ENCODE measurements at regions not wholly inside any gene's neighbourhood (a gene's known extent, or its start where the extent isn't known, plus 50 kb on each side); places are given as distances from the start of the nearest gene placed in this dataset.

DNA sequence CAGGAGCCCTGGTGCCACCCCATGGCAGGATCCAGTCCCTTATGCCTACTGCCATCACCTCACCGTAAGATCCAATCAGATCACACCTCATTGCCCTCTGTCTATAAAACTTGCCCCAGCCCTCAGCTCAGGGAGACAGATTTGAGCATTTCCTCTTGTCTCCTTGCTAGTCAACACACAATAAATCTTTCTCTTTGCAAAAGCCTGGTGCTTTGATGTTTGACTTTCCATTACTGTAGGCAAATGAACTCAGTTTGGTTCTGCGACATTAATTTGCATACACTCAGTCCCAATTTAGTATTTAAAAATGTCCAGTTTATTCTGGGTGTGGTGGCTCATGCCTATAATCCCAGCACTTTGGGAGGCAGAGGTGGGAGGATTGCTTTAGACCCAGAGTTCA, 188.4 kb downstream of the AEBP2 start:
- no peak for DNase-seq

DNA sequence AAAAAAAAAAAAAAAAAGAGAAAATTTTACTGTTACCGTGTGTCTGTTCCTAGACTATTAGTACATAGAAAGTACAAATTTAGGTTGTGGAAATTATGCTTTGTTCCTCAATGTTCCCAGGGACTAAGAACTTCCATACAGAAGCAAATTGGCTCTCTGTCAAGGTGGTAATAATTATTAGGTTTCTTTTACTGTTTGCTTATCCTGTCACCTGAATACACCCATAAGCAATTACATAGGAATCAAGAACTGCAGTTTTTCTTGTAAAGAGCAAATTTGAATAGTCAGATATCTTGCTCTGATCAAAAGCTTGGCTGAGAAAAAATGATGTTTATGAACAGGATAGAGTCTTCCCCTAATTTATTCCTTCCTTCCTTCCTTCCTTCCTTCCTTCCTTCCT, 191.2 kb downstream of the AEBP2 start:
- DNase-seq: no peak

DNA sequence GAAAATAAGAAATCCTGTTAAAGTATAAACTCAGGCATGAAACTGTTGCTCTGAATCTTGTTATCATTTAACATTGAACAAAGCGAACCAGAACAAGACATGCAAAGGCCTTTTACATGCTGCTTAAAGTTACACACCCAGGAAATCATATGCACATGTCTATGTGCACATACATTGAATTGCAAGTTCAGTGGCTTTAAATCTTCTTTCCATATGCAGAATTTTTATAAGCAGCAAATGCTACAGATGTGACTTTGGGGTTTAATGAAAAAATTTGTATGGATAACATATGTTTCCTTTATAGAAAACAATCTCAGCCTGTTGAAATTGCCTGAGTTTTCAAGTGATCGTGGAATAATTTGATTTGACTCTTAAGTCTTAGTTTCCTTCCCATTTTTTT, 193.9 kb downstream of the AEBP2 start:
- no peak for DNase-seq

GRCh38 chr12:19633641-19634040, 194.3 kb downstream of the AEBP2 start:
- DNase-seq: no peak

DNA sequence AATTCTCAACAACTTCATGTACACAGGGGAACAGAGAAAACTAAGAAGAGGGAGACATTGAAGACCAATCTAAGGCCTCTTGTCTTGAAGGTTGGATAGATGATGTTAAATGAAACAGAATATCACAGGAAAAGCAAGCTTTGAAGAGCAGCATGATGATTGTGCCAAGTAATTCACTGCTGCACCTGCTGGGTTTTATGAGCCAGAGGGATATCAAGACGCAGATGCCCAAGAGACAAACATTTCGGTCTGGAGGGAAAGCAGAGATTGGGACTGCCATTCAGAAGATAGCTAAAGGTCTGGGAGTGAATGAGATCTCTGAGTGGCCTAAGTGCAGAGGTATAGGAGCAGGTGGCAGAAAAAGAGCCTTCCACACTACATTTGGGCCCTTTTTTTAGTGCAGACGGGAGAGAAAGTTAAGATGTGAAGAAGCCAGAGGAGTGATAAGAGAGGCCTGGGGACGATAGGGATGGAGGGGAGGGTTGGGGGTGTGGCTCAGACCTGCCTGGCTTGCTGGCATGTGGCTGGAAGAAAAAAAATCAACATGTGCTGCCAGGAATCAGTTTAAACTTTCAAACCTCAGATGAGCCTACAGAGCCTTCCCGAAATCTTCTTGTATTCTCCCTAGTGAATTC, 200.6 kb downstream of the AEBP2 start:
- DNase-seq: no peak

GRCh38 chr12:19641235-19642080, 202.2 kb downstream of the AEBP2 start:
- DNase-seq: no peak

- no peak for DNase-seq
Measured at GRCh38 chr12:19642345-19642744, 203.1 kb downstream of the AEBP2 start.

GRCh38 chr12:19643635-19644034, 204.3 kb downstream of the AEBP2 start:
- no peak for DNase-seq

- DNase-seq: no peak
Measured at GRCh38 chr12:19644571-19644970, 205.3 kb downstream of the AEBP2 start.

GRCh38 chr12:19645823-19646222, 206.5 kb downstream of the AEBP2 start:
- DNase-seq: no peak

- DNase-seq: no peak
Measured at GRCh38 chr12:19646599-19646998, 207.3 kb downstream of the AEBP2 start.

- no peak for DNase-seq
Measured at GRCh38 chr12:19647806-19648556, 208.7 kb downstream of the AEBP2 start.

DNA sequence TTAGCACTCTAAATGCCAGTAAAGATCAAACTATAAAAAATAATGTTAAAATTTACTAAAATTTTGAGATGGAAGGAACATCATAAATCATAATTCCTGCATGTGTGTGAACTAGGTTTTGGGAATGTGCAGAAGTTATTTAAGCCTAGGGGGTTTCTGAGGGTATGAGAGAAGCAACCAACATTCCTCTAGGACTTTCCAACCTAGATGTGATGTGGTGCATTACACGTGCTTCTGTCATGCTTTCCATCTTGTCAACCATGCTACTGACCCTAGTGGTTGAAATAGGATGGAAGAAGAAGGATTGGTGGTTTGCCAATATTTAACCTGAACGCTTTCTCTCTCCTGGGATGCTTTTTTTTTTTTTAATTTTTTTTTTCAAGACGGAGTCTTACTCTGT, 209.3 kb downstream of the AEBP2 start:
- no peak for DNase-seq

DNA sequence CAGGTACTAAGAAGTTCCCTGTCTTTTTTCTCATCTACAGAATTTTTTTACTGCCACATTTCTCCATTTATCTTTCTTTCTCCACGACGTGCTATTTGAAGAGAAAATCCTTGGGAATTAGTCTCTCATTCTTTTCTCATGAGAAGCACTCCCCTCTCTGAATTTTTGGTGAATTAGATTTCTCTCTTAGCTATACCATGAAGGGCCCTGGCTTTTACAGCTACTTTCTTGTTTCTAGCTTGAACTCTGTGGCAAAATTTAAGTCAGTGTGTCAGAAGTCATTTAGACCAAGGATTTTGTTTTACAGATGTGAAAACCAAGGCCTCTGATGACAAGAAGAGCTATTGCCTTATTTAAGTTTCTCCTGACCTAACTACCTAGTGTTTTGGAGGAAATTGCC, 213.1 kb downstream of the AEBP2 start:
- no peak for DNase-seq

- no peak for DNase-seq
Measured at GRCh38 chr12:19654650-19655376, 215.5 kb downstream of the AEBP2 start.

DNA sequence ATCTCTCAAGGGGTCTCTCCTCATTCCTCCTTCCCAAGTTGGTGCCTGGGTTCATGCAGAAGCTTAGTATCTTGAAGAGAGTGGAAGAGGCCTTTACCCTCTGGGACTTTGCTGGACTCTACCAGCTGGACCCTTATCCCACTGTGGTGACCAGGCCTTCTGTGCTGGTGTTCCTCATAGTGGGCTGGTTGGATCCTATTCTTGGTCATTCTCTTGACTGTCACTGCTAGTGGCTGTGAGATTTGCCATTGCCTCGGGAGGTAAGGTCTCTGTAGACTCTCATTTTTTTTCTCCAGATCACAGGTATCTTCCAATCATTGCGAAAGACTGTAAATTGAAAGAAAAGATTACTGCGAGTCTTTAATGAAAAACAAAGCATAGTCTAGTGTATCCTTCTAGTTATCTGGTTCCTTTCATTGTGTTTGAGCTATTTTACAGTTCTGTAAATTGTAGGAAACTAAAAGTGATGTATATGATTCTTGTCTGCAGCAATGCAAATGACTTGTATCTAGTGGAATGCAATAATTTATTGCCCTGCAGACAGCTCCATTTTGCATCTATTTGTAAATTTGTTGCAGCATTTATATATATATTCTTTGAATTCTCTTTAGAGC, 217.9 kb downstream of the AEBP2 start:
- no peak for DNase-seq

- DNase-seq: no peak
Measured at GRCh38 chr12:19657732-19658130, 218.4 kb downstream of the AEBP2 start.

GRCh38 chr12:19659086-19659485, 219.8 kb downstream of the AEBP2 start:
- DNase-seq: no peak

GRCh38 chr12:19659501-19659900, 220.2 kb downstream of the AEBP2 start:
- DNase-seq: no peak

- no peak for DNase-seq
Measured at GRCh38 chr12:19665121-19665900, 226.0 kb downstream of the AEBP2 start.

DNA sequence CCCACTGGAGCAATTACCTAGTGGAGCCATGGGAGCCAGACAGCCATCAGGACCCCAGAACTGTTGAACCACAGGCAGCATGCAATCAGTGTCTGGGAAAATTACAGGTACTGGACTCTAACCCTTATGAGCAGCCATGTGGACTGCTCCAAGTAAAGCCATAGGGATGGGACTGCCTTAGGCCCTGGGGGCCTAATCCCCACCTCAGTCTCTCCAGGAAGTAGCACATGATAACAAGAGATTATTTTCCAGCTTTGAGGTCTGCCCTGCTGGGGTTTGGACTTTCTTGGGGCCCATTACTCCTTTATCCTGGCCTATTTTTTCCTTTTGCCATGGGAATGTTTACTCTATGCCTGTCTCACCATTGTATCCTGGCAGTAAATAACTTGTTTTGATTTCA, 226.8 kb downstream of the AEBP2 start:
- DNase-seq: no peak

GRCh38 chr12:19669793-19670192, 230.5 kb downstream of the AEBP2 start:
- no peak for DNase-seq
